Erythroblast (primary cell): ENCODE measurements at regions not wholly inside any gene's neighbourhood (a gene's known extent, or its start where the extent isn't known, plus 50 kb on each side); places are given as distances from the start of the nearest gene placed in this dataset.

ENCODE experiments used
- GATA1 ChIP-seq: IDR thresholded peaks from 2 replicates; pipeline ENCODE4 v1.6.1; 2011; ENCODE audit warnings: low read depth, mild to moderate bottlenecking, control low read depth, low read length, moderate library complexity
- POLR2A ChIP-seq: IDR thresholded peaks from 2 replicates; pipeline ENCODE4 v1.6.1; 2011; ENCODE audit warnings: mild to moderate bottlenecking, low read length

- TF ChIP-seq POLR2A, result no peak
- TF ChIP-seq GATA1, result no peak
These were observed 219.2 kb upstream of the SGK1 start for GRCh38 chr6:134537146-134537555.
